Prostate gland (tissue), 2 donors: ENCODE measurements at regions not wholly inside any gene's neighbourhood (a gene's known extent, or its start where the extent isn't known, plus 50 kb on each side); places are given as distances from the start of the nearest gene placed in this dataset.

ENCODE experiments used
- POLR2A ChIP-seq: fragments of 450-650 bp; IDR thresholded peaks from one replicate; pipeline ENCODE4 v1.6.1; 2016; ENCODE audit warnings: antibody characterized with exemption, mild to moderate bottlenecking
- POLR2AphosphoS5 ChIP-seq: sonication (generic); formaldehyde crosslinking; IDR thresholded peaks from one replicate; pipeline ENCODE4 v1.6.1; 2017; ENCODE audit warnings: antibody characterized with exemption
- TF ChIP-seq, protein P1 (sequence below), 4 experiments: fragments of 200-600 bp in 2 of 4; fragments of 450-650 bp in 2 of 4; sonication (generic) in 2 of 4; IDR thresholded peaks; 1 replicate in 3 of 4; 2 replicates in 1 of 4; pipeline ENCODE4 v1.5.1; 2016 to 2019; ENCODE audit warnings: antibody characterized with exemption in 4 of 4, mild to moderate bottlenecking in 2 of 4, moderate library complexity in 2 of 4

DNA sequence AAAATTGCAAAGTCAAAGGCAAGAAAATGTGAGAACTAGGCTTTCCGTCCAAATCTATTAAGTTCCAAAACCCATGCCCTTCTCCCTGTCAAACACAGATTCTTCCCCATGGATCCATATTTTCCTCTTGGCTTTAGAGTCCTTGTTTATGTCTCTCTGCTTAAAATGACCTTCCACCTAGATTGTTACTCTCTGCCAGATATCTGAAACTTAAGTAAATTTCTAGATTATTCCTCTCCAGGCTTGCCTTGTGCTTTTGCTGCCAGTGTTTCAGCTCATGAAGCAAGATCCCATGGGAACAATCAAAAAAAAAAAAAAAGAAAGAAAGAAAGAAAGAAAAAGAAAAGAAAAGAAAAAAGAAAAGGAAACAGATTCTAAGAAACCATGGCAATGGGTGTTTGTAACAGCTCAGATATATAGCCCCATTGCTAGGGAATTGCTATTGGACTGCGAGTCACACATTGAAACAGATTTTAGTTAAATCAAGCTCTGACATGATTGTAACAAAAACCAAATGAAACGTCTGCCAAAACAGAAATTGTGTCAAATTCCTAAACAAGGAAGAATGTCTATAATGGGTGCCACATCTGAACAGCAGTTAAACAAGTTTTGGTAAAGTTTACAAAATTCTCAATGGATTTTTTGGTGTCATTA is 660.7 kb upstream of the CNTNAP5 start:
- TF ChIP-seq, protein P1, sequence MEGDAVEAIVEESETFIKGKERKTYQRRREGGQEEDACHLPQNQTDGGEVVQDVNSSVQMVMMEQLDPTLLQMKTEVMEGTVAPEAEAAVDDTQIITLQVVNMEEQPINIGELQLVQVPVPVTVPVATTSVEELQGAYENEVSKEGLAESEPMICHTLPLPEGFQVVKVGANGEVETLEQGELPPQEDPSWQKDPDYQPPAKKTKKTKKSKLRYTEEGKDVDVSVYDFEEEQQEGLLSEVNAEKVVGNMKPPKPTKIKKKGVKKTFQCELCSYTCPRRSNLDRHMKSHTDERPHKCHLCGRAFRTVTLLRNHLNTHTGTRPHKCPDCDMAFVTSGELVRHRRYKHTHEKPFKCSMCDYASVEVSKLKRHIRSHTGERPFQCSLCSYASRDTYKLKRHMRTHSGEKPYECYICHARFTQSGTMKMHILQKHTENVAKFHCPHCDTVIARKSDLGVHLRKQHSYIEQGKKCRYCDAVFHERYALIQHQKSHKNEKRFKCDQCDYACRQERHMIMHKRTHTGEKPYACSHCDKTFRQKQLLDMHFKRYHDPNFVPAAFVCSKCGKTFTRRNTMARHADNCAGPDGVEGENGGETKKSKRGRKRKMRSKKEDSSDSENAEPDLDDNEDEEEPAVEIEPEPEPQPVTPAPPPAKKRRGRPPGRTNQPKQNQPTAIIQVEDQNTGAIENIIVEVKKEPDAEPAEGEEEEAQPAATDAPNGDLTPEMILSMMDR (IDR thresholded peaks at IDR 0.05): no peak
- TF ChIP-seq POLR2A (no peak), POLR2AphosphoS5 (no peak)
